ENCODE measurements at regions not wholly inside any gene's neighbourhood (a gene's known extent, or its start where the extent isn't known, plus 50 kb on each side); places are given as distances from the start of the nearest gene placed in this dataset.

DNA sequence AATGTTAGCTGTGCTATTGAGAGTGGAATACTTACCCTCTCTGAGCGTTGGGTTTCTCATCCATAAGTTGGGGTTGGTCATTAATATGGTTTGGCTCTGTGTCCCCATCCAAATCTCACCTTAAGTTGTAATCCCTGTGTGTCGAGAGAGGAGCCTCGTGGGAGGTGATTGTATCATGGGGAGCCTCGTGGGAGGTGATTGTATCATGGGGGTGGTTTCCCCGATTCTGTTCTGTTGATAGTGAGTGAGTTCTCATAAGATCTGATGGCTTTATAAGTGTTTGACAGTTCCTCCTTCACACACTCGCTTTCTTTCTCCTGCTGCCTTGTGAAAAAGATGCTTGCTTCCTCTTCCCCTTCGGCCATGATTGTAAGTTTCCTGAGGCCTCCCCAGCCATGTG, 391.1 kb downstream of the FAM133A start:
- CTCF ChIA-PET: no interaction called here
- intact Hi-C loops (cut with micrococcal nuclease; ENCODE audit: unreplicated experiment): no loop called here
- no peak for DNase-seq

DNA sequence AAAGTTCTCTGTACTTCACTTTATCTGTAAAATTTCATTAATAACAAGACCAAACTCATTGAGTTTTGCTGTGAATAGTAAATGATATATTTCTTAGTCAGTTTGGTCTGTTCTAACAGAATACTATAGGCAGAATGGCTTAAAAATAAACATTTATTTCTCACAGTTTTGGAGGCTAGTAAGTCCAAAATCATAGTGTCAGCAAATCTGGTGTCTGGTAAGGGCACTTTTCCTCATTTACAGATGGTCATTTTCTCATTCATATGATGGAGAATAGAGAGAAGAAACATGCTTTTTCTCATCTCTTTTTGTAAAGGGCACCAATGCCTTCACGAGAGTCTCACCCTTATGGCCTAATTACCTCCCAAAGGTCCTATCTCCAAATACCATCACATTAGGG, 415.1 kb downstream of the FAM133A start:
- no peak overlapping the region for H3K27ac ChIP-seq
- no peaks in the 10 kb centered on the region for H3K9me3 ChIP-seq (ENCODE audit: insufficient read depth, low read depth)
- H3K36me3 ChIP-seq (ENCODE audit: low read depth): no peaks in the 10 kb centered on the region
- no peaks in the 10 kb centered on the region for H3K4me1 ChIP-seq (replicated peaks; ENCODE audit: insufficient read depth)
- TF ChIP-seq EZH2 (IDR thresholded peaks at IDR 0.05; ENCODE audit: low read depth): no peak
- TF ChIP-seq, protein P1, sequence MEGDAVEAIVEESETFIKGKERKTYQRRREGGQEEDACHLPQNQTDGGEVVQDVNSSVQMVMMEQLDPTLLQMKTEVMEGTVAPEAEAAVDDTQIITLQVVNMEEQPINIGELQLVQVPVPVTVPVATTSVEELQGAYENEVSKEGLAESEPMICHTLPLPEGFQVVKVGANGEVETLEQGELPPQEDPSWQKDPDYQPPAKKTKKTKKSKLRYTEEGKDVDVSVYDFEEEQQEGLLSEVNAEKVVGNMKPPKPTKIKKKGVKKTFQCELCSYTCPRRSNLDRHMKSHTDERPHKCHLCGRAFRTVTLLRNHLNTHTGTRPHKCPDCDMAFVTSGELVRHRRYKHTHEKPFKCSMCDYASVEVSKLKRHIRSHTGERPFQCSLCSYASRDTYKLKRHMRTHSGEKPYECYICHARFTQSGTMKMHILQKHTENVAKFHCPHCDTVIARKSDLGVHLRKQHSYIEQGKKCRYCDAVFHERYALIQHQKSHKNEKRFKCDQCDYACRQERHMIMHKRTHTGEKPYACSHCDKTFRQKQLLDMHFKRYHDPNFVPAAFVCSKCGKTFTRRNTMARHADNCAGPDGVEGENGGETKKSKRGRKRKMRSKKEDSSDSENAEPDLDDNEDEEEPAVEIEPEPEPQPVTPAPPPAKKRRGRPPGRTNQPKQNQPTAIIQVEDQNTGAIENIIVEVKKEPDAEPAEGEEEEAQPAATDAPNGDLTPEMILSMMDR (conservative IDR thresholded peaks at IDR 0.05): no peak
- no peak overlapping the region for H3K4me3 ChIP-seq
- H3K79me2 ChIP-seq (ENCODE audit: low read depth): no peaks in the 10 kb centered on the region
- BruUV-seq (replicated peaks): no TSS peak
- H3K9me2 ChIP-seq (ENCODE audit: insufficient read depth): no peaks in the 10 kb centered on the region
- intact Hi-C loops (cut with micrococcal nuclease; ENCODE audit: unreplicated experiment): no loop called here
- no peak overlapping the region for H2AFZ ChIP-seq
- ChIA-PET POLR2A (ENCODE audit: unreplicated experiment) (no interaction called here), CTCF (no interaction called here)
- no peaks in the 10 kb centered on the region for H3K27me3 ChIP-seq (ENCODE audit: insufficient read depth, low read depth)
- no peaks in the 10 kb centered on the region for H4K20me1 ChIP-seq (ENCODE audit: insufficient read depth)
- no peaks in the 10 kb centered on the region for H3F3A ChIP-seq (ENCODE audit: insufficient read depth, low read depth)
- DNase-seq: no peak
- no peak overlapping the region for H3K4me2 ChIP-seq

More for the DNA sequence above, 391.1 kb downstream of the FAM133A start:
- H3K9me3 ChIP-seq (ENCODE audit: insufficient read depth, low read depth): no peaks in the 10 kb centered on the region
- no peaks in the 10 kb centered on the region for H3K9me2 ChIP-seq (ENCODE audit: insufficient read depth)
- no peaks in the 10 kb centered on the region for H3K36me3 ChIP-seq (ENCODE audit: low read depth)
- no peaks in the 10 kb centered on the region for H3F3A ChIP-seq (ENCODE audit: insufficient read depth, low read depth)
- no peaks in the 10 kb centered on the region for H3K4me1 ChIP-seq (replicated peaks; ENCODE audit: insufficient read depth)
- H3K27me3 ChIP-seq (ENCODE audit: insufficient read depth, low read depth): no peaks in the 10 kb centered on the region
- H2AFZ ChIP-seq: no peak overlapping the region
- TF ChIP-seq, protein P1 (conservative IDR thresholded peaks at IDR 0.05): no peak
- TF ChIP-seq EZH2 (IDR thresholded peaks at IDR 0.05; ENCODE audit: low read depth): no peak
- POLR2A ChIA-PET (ENCODE audit: unreplicated experiment): no interaction called here
- H3K27ac ChIP-seq: no peak overlapping the region
- no peak overlapping the region for H3K4me3 ChIP-seq
- no peaks in the 10 kb centered on the region for H4K20me1 ChIP-seq (ENCODE audit: insufficient read depth)
- H3K4me2 ChIP-seq: no peak overlapping the region
- no TSS peak for BruUV-seq (replicated peaks)
- H3K79me2 ChIP-seq (ENCODE audit: low read depth): no peaks in the 10 kb centered on the region

DNA sequence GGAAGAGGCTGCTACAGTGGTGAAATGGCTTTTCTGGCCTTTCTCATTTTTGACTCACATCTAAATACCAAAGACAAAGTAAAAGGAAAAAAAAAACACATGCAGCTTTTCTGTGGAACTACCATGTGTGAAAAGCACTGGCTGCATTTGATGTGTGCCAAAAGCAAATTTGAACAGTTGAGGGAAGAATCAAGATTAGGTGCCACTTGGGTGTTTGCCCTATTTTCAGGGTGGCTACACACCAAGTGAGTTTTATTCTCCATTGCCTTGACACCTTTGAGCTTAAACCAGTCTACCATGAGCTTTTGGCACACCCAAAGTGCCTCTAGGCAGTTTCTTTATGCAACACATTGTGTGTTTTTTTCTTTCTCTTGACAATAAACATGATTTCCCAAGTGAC, 423.9 kb downstream of the FAM133A start:
- H3K4me1 ChIP-seq (replicated peaks; ENCODE audit: insufficient read depth): no peaks in the 10 kb centered on the region
- no peak overlapping the region for H2AFZ ChIP-seq
- ChIA-PET CTCF (no interaction called here), POLR2A (ENCODE audit: unreplicated experiment) (no interaction called here)
- no peaks in the 10 kb centered on the region for H4K20me1 ChIP-seq (ENCODE audit: insufficient read depth)
- BruUV-seq (replicated peaks): no TSS peak
- H3K9me3 ChIP-seq (ENCODE audit: insufficient read depth, low read depth): no peaks in the 10 kb centered on the region
- H3K27ac ChIP-seq: no peak overlapping the region
- no peaks in the 10 kb centered on the region for H3K27me3 ChIP-seq (ENCODE audit: insufficient read depth, low read depth)
- H3K9me2 ChIP-seq (ENCODE audit: insufficient read depth): no peaks in the 10 kb centered on the region
- no peaks in the 10 kb centered on the region for H3F3A ChIP-seq (ENCODE audit: insufficient read depth, low read depth)
- intact Hi-C loops (cut with micrococcal nuclease; ENCODE audit: unreplicated experiment): no loop called here
- no peak for DNase-seq
- H3K36me3 ChIP-seq (ENCODE audit: low read depth): no peaks in the 10 kb centered on the region
- no peak for TF ChIP-seq EZH2 (IDR thresholded peaks at IDR 0.05; ENCODE audit: low read depth)
- TF ChIP-seq, protein P1 (conservative IDR thresholded peaks at IDR 0.05): no peak
- no peak overlapping the region for H3K4me2 ChIP-seq
- no peaks in the 10 kb centered on the region for H3K79me2 ChIP-seq (ENCODE audit: low read depth)
- H3K4me3 ChIP-seq: no peak overlapping the region

Measured in PC-9 (cell line).